ENCODE measurements at regions not wholly inside any gene's neighbourhood (a gene's known extent, or its start where the extent isn't known, plus 50 kb on each side); places are given as distances from the start of the nearest gene placed in this dataset.
"Not testable (repeated sequence)": the region's sequence is repeated elsewhere in the genome, so short reads cannot be mapped to it uniquely, and the experiment has no call there.

GRCh38 chr5:92313385-92313784 lies 930.3 kb upstream of the ARRDC3 start (continued):
- TF ChIP-seq FOXP4 (CRISPR knock-in tag; IDR thresholded peaks at IDR 0.05), result no peak

- no peak overlapping the region for H3K4me3 Mint-ChIP-seq
- H3K27me3 Mint-ChIP-seq (ENCODE audit: low read depth), result no peaks in the 10 kb centered on the region
- POLR2A ChIA-PET, result no interaction called here
- DNase-seq (ENCODE audit: low spot score), result no peak
- no peaks in the 10 kb centered on the region for H3K4me1 Mint-ChIP-seq
- H3K36me3 Mint-ChIP-seq, result no peaks in the 10 kb centered on the region
- CTCF ChIA-PET, result no interaction called here
- no peak for TF ChIP-seq IRF1 (CRISPR knock-in tag; IDR thresholded peaks at IDR 0.05)
- H3K27ac Mint-ChIP-seq, result no peak overlapping the region
- ATAC-seq, result no peak
- no peaks in the 10 kb centered on the region for H3K9me3 Mint-ChIP-seq
These were observed 926.3 kb upstream of the ARRDC3 start for GRCh38 chr5:92309336-92309991.

GRCh38 chr5:92308679-92309078 lies 925.6 kb upstream of the ARRDC3 start:
- H3K27me3 Mint-ChIP-seq (ENCODE audit: low read depth), result no peaks in the 10 kb centered on the region
- H3K4me1 Mint-ChIP-seq, result no peaks in the 10 kb centered on the region
- H3K9me3 Mint-ChIP-seq, result no peaks in the 10 kb centered on the region
- H3K36me3 Mint-ChIP-seq, result no peaks in the 10 kb centered on the region
- no peak for DNase-seq (ENCODE audit: low spot score)
- ChIA-PET CTCF (interaction anchor here (1.8 kb wide), 1 partner anchor 667 kb away, joined by 6 read pairs; no protein-coding TSS in a partner anchor), POLR2A (interaction anchor here (0.7 kb wide), 1 partner anchor 286 kb away, joined by 3 read pairs; no protein-coding TSS in a partner anchor)
- no peak for ATAC-seq
- no peak overlapping the region for H3K4me3 Mint-ChIP-seq
- H3K27ac Mint-ChIP-seq, result no peak overlapping the region
- no peak for TF ChIP-seq ERG (CRISPR knock-in tag; IDR thresholded peaks at IDR 0.05)
- no peak for TF ChIP-seq CDX4 (CRISPR knock-in tag; IDR thresholded peaks at IDR 0.05; ENCODE audit: borderline replicate concordance)
- no peak for TF ChIP-seq TP53 (CRISPR knock-in tag; IDR thresholded peaks at IDR 0.05)
- TF ChIP-seq ATF6 (CRISPR knock-in tag; IDR thresholded peaks at IDR 0.05), result no peak
- no peak for TF ChIP-seq IRF2 (CRISPR knock-in tag; IDR thresholded peaks at IDR 0.05; ENCODE audit: borderline replicate concordance, low read depth)
- TF ChIP-seq ZBTB21 (CRISPR knock-in tag; IDR thresholded peaks at IDR 0.05; ENCODE audit: borderline replicate concordance), result no peak
- no peak for TF ChIP-seq JUN (CRISPR knock-in tag; IDR thresholded peaks at IDR 0.05)
- no peak for TF ChIP-seq MAX (CRISPR knock-in tag; IDR thresholded peaks at IDR 0.05)
- TF ChIP-seq E2F5 (CRISPR knock-in tag; IDR thresholded peaks at IDR 0.05), result no peak
- TF ChIP-seq GTF2I (CRISPR knock-in tag; conservative IDR thresholded peaks at IDR 0.05), result no peak
- no peak for TF ChIP-seq NR2C2 (CRISPR knock-in tag; IDR thresholded peaks at IDR 0.05)
- no peak for TF ChIP-seq ZNF423 (CRISPR knock-in tag; IDR thresholded peaks at IDR 0.05)

- POLR2A ChIA-PET, CTCF ChIA-PET: not testable (repeated sequence)
These were observed 919.2 kb upstream of the ARRDC3 start for GRCh38 chr5:92302356-92302755.

More at GRCh38 chr5:92302356-92302755, 919.2 kb upstream of the ARRDC3 start:
- ATAC-seq; H3K27ac Mint-ChIP-seq; DNase-seq (ENCODE audit: low spot score); H3K9me3 Mint-ChIP-seq; H3K36me3 Mint-ChIP-seq; H3K4me3 Mint-ChIP-seq; H3K27me3 Mint-ChIP-seq (ENCODE audit: low read depth); H3K4me1 Mint-ChIP-seq: not testable (repeated sequence)
